K562 (cell line): ENCODE measurements at regions not wholly inside any gene's neighbourhood (a gene's known extent, or its start where the extent isn't known, plus 50 kb on each side); places are given as distances from the start of the nearest gene placed in this dataset.

Experiments
- ATAC-seq: fragments of 200-7000 bp; cut with Tn5 transposase; 3 replicates; pipeline ENCODE4 v1.9.1; 2020; ENCODE audit warnings: moderate library complexity
- BruUV-seq: library from RNA; stranded (reverse); fragments of 400-500 nt; replicated peaks from 2 replicates; lab custom pipeline; 2021; lab: Mats Ljungman, UMichigan
- CTCF ChIA-PET: fragments of 300-600 bp; formaldehyde crosslinking; extraction: SDS; loops from one replicate; lab custom pipeline; 2021; ENCODE audit warnings: low intra/inter-chr PET ratio; lab: Yijun Ruan, JAX
- POLR2A ChIA-PET: fragments of 300-600, 350-650 bp; sonication (Branson Sonifier 250); formaldehyde crosslinking; extraction: SDS; loops from one replicate; lab custom pipeline; 2021; ENCODE audit warnings: antibody characterized with exemption, inconsistent platforms; lab: Yijun Ruan, JAX
- DNase-seq, 4 experiments: peaks; one replicate each; pipeline versions ENCODE4 v3.0.0 to v3.0.0-alpha.2; 2011 to 2018; ENCODE audit warnings: low spot score in 3 of 4, mixed read lengths in 3 of 4; ENCODE audit errors: extremely low read depth in 1 of 4
- FAIRE-seq: peaks from 2 replicates; lab custom pipeline; 2011; peaks lifted over from hg19 to GRCh38; lab: Jason Lieb, UNC
- H2AFZ ChIP-seq: 2 replicates; pipeline ENCODE4 v1.6.0; 2011; ENCODE audit warnings: low read depth, low read length, control low read depth, inconsistent platforms
- H3K27ac ChIP-seq: fragments of 200-600 bp; 3 replicates; pipeline ENCODE4 v1.8.0; 2011; ENCODE audit warnings: low read depth, mild to moderate bottlenecking, control low read depth, inconsistent platforms, low read length, moderate library complexity, mixed read lengths; ENCODE audit errors: extremely low read depth
- H3K27me3 ChIP-seq, 2 experiments: fragments of 300-600 bp in 1 of 2; 2 replicates in 1 of 2; 3 replicates in 1 of 2; pipeline versions ENCODE4 v1.6.0 to v1.8.0; 2011; ENCODE audit warnings: inconsistent platforms in 2 of 2, low read length in 2 of 2, mild to moderate bottlenecking in 1 of 2, mixed read lengths in 1 of 2, moderate library complexity in 1 of 2; ENCODE audit not compliant: control insufficient read depth in 2 of 2, insufficient read depth in 2 of 2
- H3K36me3 ChIP-seq: fragments of 300-600 bp; 3 replicates; pipeline ENCODE4 v1.8.0; 2011; ENCODE audit warnings: mild to moderate bottlenecking, low read length, inconsistent platforms; ENCODE audit not compliant: control insufficient read depth, insufficient read depth
- H3K4me1 ChIP-seq, 2 experiments: fragments of 200-600 bp in 1 of 2; replicated peaks in 1 of 2; 2 replicates in 1 of 2; 3 replicates in 1 of 2; pipeline versions ENCODE4 v1.5.1 to v1.8.0; 2011; ENCODE audit warnings: inconsistent platforms in 2 of 2, low read length in 2 of 2, mild to moderate bottlenecking in 1 of 2, mixed read lengths in 1 of 2, moderate library complexity in 1 of 2; ENCODE audit not compliant: control insufficient read depth in 2 of 2, insufficient read depth in 2 of 2
- H3K4me2 ChIP-seq: 2 replicates; pipeline ENCODE4 v1.6.1; 2011; ENCODE audit warnings: low read length, control low read depth, inconsistent platforms, mixed read lengths; ENCODE audit not compliant: insufficient read depth
- H3K4me3 ChIP-seq: fragments of 200-600 bp; sonication (generic), shearing (Covaris generic); 2 replicates; pipeline ENCODE4 v1.5.1; 2016; ENCODE audit warnings: control low read depth, inconsistent platforms
- H3K79me2 ChIP-seq: fragments of 200-600 bp; 3 replicates; pipeline ENCODE4 v1.8.0; 2011; ENCODE audit warnings: low read length, inconsistent platforms; ENCODE audit not compliant: control insufficient read depth, insufficient read depth
- H3K9ac ChIP-seq, 2 experiments: 2 replicates each; pipeline versions ENCODE4 v1.6.0 to v1.6.1; 2011; ENCODE audit warnings: low read depth in 2 of 2, low read length in 2 of 2, control low read depth in 1 of 2, inconsistent platforms in 1 of 2, mild to moderate bottlenecking in 1 of 2, mixed read lengths in 1 of 2; ENCODE audit not compliant: insufficient read depth in 1 of 2
- H3K9me1 ChIP-seq: one replicate; pipeline ENCODE4 v1.6.0; 2011; ENCODE audit warnings: inconsistent platforms, mild to moderate bottlenecking, low read length, moderate library complexity; ENCODE audit not compliant: control insufficient read depth, insufficient read depth
- H3K9me3 ChIP-seq: replicated peaks from 2 replicates; pipeline ENCODE4 v1.5.1; 2011; ENCODE audit warnings: low read depth, low read length, inconsistent platforms; ENCODE audit not compliant: control insufficient read depth, insufficient read depth
- H4K20me1 ChIP-seq: replicated peaks from 2 replicates; pipeline ENCODE4 v1.6.1; 2011; ENCODE audit warnings: low read length, inconsistent platforms, mixed read lengths; ENCODE audit not compliant: control insufficient read depth, insufficient read depth
- BCOR ChIP-seq: fragments of 450-650 bp; IDR thresholded peaks from 2 replicates; pipeline ENCODE4 v1.6.1; 2016
- CBX2 ChIP-seq: fragments of 200-600 bp; sonication (generic); IDR thresholded peaks from one replicate; pipeline ENCODE4 v1.6.1; 2012; ENCODE audit warnings: mild to moderate bottlenecking, low read length, inconsistent platforms; ENCODE audit not compliant: insufficient read depth, poor library complexity, severe bottlenecking
- CBX5 ChIP-seq: IDR thresholded peaks from 2 replicates; pipeline ENCODE4 v1.6.1; 2014; ENCODE audit warnings: low read depth, borderline replicate concordance
- MAFG ChIP-seq: fragments of 450-650 bp; conservative IDR thresholded peaks from 2 replicates; pipeline ENCODE4 v1.6.1; 2016; ENCODE audit warnings: missing genetic modification characterization, missing compliant biosample characterization
- MTA2 ChIP-seq: fragments of 450-650 bp; IDR thresholded peaks from 2 replicates; pipeline ENCODE4 v1.6.1; 2016; ENCODE audit warnings: low read depth
- NR2C1 ChIP-seq, 2 experiments: fragments of 450-650 bp; IDR thresholded peaks; 2 replicates each; pipeline ENCODE4 v1.6.1; 2017; ENCODE audit warnings: mild to moderate bottlenecking in 2 of 2, antibody characterized with exemption in 1 of 2, inconsistent platforms in 1 of 2, missing compliant biosample characterization in 1 of 2, missing genetic modification characterization in 1 of 2
- RBM17 ChIP-seq: fragments of 200-400 bp; formaldehyde crosslinking; IDR thresholded peaks from 2 replicates; pipeline ENCODE4 v1.6.1; 2017; ENCODE audit warnings: low read depth, mild to moderate bottlenecking, low read length, borderline replicate concordance
- SREBF2 ChIP-seq: sonication (generic); formaldehyde crosslinking; IDR thresholded peaks from 2 replicates; pipeline ENCODE4 v1.4.0; 2020; ENCODE audit warnings: mild to moderate bottlenecking, missing genetic modification reagents
- TRIM28 ChIP-seq: fragments of 450-650 bp; IDR thresholded peaks from 2 replicates; pipeline ENCODE4 v1.6.1; 2017
- ZFP1 ChIP-seq: fragments of 450-650 bp; formaldehyde crosslinking; IDR thresholded peaks from 2 replicates; pipeline ENCODE4 v1.4.0; 2020; ENCODE audit warnings: mild to moderate bottlenecking, mixed read lengths
- ZFP36 ChIP-seq: fragments of 150-350 bp; IDR thresholded peaks from 2 replicates; pipeline ENCODE4 v1.6.1; 2018; ENCODE audit warnings: low read length, low read depth; ENCODE audit not compliant: partially characterized antibody
- ZKSCAN3 ChIP-seq: fragments of 250-450 bp; sonication (Bioruptor Pico); IDR thresholded peaks from 2 replicates; pipeline ENCODE4 v1.4.0; 2020
- ZNF140 ChIP-seq: fragments of 250-450 bp; sonication (Bioruptor Pico); IDR thresholded peaks from 2 replicates; pipeline ENCODE4 v1.8.0; 2021; ENCODE audit warnings: moderate library complexity, mild to moderate bottlenecking, inconsistent platforms
- ZNF347 ChIP-seq: fragments of 450-650 bp; formaldehyde crosslinking; IDR thresholded peaks from 2 replicates; pipeline ENCODE4 v1.4.0; 2020; ENCODE audit warnings: low read depth, mild to moderate bottlenecking, moderate library complexity
- ZNF830 ChIP-seq: fragments of 250-450 bp; sonication (Bioruptor Pico); IDR thresholded peaks from 2 replicates; pipeline ENCODE4 v1.5.0; 2021; ENCODE audit warnings: mild to moderate bottlenecking
- WGBS: fragments of 100-300 bp; shearing (Covaris generic); methylation state at CpG from one replicate; pipeline ENCODE4 v1.1.6; 2016; ENCODE audit warnings: low coverage, mixed read lengths; ENCODE audit not compliant: insufficient coverage; ENCODE audit errors: missing lambda C conversion rate; 5-methylcytosine and 5-hydroxymethylcytosine counted together
- in situ Hi-C: fragments of 300-500 bp; cut with MboI; formaldehyde crosslinking; loops from 4 replicates; pipeline ENCODE4 v1.15.0; 2018; ENCODE audit warnings: inconsistent platforms, mixed read lengths
- intact Hi-C: fragments of 100-400 bp; cut with micrococcal nuclease; formaldehyde crosslinking; loops from 2 replicates; pipeline ENCODE4 v1.14.2; 2022
- TF ChIP-seq, protein P1 (sequence below): sonication (generic); formaldehyde crosslinking; IDR thresholded peaks from 2 replicates; pipeline ENCODE4 v1.8.1; 2023; ENCODE audit warnings: mild to moderate bottlenecking, missing genetic modification reagents, moderate library complexity
- TF ChIP-seq, protein P2 (sequence below): fragments of 450-650 bp; IDR thresholded peaks from 2 replicates; pipeline ENCODE4 v1.6.1; 2016; ENCODE audit warnings: missing biosample characterization, missing genetic modification characterization
- TF ChIP-seq, protein P3 (sequence below): sonication (generic); formaldehyde crosslinking; IDR thresholded peaks from 2 replicates; pipeline ENCODE4 v1.8.1; 2023; ENCODE audit warnings: mild to moderate bottlenecking, missing genetic modification reagents
- TF ChIP-seq, protein P4 (sequence below): sonication (generic); formaldehyde crosslinking; IDR thresholded peaks from 2 replicates; pipeline ENCODE4 v1.8.0; 2023; ENCODE audit warnings: mild to moderate bottlenecking, missing genetic modification reagents

DNA sequence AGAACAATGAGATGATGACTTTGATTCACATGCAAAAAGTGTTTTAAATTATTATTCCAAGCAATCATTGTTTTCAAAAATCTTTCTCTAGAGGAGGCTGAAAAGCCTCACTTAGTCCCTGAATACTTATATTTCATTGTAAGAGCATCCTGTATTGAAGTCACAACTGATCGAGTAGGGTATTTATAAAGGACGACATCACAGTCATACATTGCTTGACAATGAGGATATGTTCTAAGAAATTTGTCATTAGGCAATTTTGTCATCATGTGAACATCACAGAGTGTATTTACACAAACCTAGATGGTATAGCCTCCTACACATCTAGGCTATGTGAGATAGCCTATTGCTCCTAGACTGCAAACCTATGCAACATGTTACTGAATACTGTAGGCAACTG lies 510.4 kb upstream of the RGMB start (continued):
- TF ChIP-seq, protein P1, sequence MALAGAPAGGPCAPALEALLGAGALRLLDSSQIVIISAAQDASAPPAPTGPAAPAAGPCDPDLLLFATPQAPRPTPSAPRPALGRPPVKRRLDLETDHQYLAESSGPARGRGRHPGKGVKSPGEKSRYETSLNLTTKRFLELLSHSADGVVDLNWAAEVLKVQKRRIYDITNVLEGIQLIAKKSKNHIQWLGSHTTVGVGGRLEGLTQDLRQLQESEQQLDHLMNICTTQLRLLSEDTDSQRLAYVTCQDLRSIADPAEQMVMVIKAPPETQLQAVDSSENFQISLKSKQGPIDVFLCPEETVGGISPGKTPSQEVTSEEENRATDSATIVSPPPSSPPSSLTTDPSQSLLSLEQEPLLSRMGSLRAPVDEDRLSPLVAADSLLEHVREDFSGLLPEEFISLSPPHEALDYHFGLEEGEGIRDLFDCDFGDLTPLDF: no peak
- TF ChIP-seq, protein P2, sequence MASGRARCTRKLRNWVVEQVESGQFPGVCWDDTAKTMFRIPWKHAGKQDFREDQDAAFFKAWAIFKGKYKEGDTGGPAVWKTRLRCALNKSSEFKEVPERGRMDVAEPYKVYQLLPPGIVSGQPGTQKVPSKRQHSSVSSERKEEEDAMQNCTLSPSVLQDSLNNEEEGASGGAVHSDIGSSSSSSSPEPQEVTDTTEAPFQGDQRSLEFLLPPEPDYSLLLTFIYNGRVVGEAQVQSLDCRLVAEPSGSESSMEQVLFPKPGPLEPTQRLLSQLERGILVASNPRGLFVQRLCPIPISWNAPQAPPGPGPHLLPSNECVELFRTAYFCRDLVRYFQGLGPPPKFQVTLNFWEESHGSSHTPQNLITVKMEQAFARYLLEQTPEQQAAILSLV: no peak
- no peak for TF ChIP-seq CBX2

DNA sequence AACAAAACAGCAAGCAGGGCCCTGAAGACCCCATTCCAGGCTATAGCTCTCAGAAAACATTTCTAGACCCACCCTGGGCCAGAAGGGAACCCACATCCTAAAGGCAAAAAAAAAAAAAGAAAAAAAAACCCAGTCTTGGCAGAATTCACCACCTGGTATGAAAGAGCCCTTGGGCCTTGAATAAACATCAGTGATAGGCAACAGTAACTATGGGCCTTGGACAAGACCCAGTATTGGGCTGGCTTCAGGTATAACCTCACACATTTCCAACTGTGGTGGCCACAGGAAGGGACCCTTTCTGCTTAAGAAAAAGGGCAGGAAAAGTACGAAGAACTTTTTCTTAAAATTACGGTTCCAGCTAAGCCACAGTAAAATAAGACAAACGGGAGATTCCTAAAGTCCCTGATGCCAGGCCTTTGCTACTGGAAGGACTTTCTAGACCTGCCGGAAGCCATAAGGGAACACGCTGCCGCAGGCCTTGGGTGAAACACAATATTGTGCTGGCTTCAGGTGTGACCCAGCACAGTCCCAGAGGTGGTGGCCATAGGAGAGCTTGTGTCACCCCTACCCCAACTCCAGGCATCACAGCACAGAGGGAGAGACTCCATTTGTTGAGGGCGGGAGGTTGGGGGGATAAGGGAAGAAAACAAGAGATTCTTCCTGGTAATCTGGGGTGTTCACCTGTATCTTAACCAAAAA lies 505.2 kb upstream of the RGMB start:
- ATAC-seq (no peak), FAIRE-seq (no peak), DNase-seq (no peak)
- Histone ChIP-seq H3K4me3 (no peak overlapping the region), H4K20me1 (no peaks in the 10 kb centered on the region), H3K79me2 (no peaks in the 10 kb centered on the region), H3K4me1 (no peaks in the 10 kb centered on the region), H3K9me3 (0 out of 2 replicates have a peak, but pooled peaks cover 2% of the 10 kb centered on the region), H3K9me1 (no peaks in the 10 kb centered on the region), H3K27me3 (no peaks in the 10 kb centered on the region), H3K27ac (no peak overlapping the region), H3K4me2 (no peak overlapping the region), H2AFZ (no peak overlapping the region), H3K36me3 (no peaks in the 10 kb centered on the region), H3K9ac (no peak overlapping the region)
- 3% methylated on average over 7 of the region's 7 CpGs for WGBS
- POLR2A ChIA-PET: no interaction called here
- TF ChIP-seq ZNF830 (CRISPR knock-in tag) (no peak), ZFP36 (no peak), MTA2 (no peak), TRIM28 (no peak), ZFP1 (CRISPR knock-in tag) (no peak), NR2C1 (IDR thresholded peaks at IDR 0.05) (no peak), NR2C1 (tag; IDR thresholded peaks at IDR 0.05) (no peak), ZNF140 (no peak), MAFG (tag) (no peak), CBX5 (no peak), ZNF347 (CRISPR knock-in tag) (no peak), RBM17 (no peak), ZKSCAN3 (CRISPR knock-in tag) (no peak), SREBF2 (CRISPR knock-in tag) (no peak), BCOR (no peak)
- TF ChIP-seq, protein P3, sequence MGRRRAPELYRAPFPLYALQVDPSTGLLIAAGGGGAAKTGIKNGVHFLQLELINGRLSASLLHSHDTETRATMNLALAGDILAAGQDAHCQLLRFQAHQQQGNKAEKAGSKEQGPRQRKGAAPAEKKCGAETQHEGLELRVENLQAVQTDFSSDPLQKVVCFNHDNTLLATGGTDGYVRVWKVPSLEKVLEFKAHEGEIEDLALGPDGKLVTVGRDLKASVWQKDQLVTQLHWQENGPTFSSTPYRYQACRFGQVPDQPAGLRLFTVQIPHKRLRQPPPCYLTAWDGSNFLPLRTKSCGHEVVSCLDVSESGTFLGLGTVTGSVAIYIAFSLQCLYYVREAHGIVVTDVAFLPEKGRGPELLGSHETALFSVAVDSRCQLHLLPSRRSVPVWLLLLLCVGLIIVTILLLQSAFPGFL (CRISPR knock-in tag): no peak
- TF ChIP-seq, protein P4, sequence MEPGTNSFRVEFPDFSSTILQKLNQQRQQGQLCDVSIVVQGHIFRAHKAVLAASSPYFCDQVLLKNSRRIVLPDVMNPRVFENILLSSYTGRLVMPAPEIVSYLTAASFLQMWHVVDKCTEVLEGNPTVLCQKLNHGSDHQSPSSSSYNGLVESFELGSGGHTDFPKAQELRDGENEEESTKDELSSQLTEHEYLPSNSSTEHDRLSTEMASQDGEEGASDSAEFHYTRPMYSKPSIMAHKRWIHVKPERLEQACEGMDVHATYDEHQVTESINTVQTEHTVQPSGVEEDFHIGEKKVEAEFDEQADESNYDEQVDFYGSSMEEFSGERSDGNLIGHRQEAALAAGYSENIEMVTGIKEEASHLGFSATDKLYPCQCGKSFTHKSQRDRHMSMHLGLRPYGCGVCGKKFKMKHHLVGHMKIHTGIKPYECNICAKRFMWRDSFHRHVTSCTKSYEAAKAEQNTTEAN (CRISPR knock-in tag): no peak
- CTCF ChIA-PET: no interaction called here
- in situ Hi-C loops: no loop called here
- BruUV-seq: no TSS peak
- intact Hi-C loops: no loop called here
